ENCODE measurements at regions not wholly inside any gene's neighbourhood (a gene's known extent, or its start where the extent isn't known, plus 50 kb on each side); places are given as distances from the start of the nearest gene placed in this dataset.

DNA sequence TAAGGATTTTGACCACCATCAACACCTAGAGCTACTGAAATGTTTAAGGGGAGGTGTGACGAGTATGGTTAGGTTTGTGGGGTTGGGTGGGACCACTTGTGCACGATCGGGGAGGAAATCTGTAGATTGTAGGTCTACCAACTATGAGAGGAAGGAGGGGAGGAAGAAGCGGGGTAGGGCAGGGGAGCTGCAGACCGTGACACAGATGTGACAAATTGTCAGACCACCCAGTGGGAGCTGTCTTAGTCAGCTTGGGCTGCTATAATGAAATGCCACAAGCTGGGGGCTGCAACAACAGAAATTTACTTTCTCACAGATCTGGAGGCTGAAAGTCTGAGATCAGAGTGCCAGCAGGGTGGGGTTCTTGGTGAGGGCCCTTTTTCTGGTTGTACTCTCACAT, 62.2 kb upstream of the ARGLU1 start:
- Histone ChIP-seq H3K4me3 (no peak overlapping the region), H3K27ac (ENCODE audit: extremely low read depth, low read depth, low read length) (no peak overlapping the region), H3K9me1 (ENCODE audit: control insufficient read depth, insufficient read depth, low read length) (no peaks in the 10 kb centered on the region), H3K4me2 (ENCODE audit: insufficient read depth, low read length) (no peak overlapping the region), H3K9me3 (replicated peaks; ENCODE audit: control insufficient read depth, insufficient read depth, low read depth, low read length) (no peaks in the 10 kb centered on the region), H3K79me2 (ENCODE audit: control insufficient read depth, insufficient read depth, low read length) (no peaks in the 10 kb centered on the region), H3K9ac (ENCODE audit: insufficient read depth in 1 of 2, low read depth in 2 of 2, low read length in 2 of 2) (no peak overlapping the region), H4K20me1 (replicated peaks; ENCODE audit: control insufficient read depth, insufficient read depth, low read length) (no peaks in the 10 kb centered on the region), H3K36me3 (ENCODE audit: control insufficient read depth, insufficient read depth, low read length) (no peaks in the 10 kb centered on the region), H3K4me1 (replicated peaks in 1 of 2; ENCODE audit: control insufficient read depth in 2 of 2, insufficient read depth in 2 of 2, low read length in 2 of 2) (no peaks in the 10 kb centered on the region), H2AFZ (ENCODE audit: low read depth, low read length) (no peak overlapping the region), H3K27me3 (ENCODE audit: control insufficient read depth in 2 of 2, insufficient read depth in 2 of 2, low read length in 2 of 2) (no peaks in the 10 kb centered on the region)
- in situ Hi-C loops (cut with MboI) = no loop called here
- no CpG with 5 or more reads among the region's 5 CpGs for WGBS (ENCODE audit: insufficient coverage, low coverage, missing lambda C conversion rate)
- ChIA-PET POLR2A (no interaction called here), CTCF (ENCODE audit: low intra/inter-chr PET ratio) (no interaction called here)
- DNase-seq (ENCODE audit: extremely low read depth in 1 of 4, low spot score in 3 of 4) (no peak), FAIRE-seq (no peak), ATAC-seq (no peak)
- TF ChIP-seq HDAC6 (IDR thresholded peaks at IDR 0.05; ENCODE audit: low read depth, low read length) (no peak), TGIF2 (CRISPR knock-in tag; IDR thresholded peaks at IDR 0.05) (no peak), SIN3A (IDR thresholded peaks at IDR 0.05; ENCODE audit: borderline replicate concordance in 2 of 2, control insufficient read depth in 1 of 2, low read depth in 2 of 2, low read length in 2 of 2) (no peak)
- TF ChIP-seq, protein P1, sequence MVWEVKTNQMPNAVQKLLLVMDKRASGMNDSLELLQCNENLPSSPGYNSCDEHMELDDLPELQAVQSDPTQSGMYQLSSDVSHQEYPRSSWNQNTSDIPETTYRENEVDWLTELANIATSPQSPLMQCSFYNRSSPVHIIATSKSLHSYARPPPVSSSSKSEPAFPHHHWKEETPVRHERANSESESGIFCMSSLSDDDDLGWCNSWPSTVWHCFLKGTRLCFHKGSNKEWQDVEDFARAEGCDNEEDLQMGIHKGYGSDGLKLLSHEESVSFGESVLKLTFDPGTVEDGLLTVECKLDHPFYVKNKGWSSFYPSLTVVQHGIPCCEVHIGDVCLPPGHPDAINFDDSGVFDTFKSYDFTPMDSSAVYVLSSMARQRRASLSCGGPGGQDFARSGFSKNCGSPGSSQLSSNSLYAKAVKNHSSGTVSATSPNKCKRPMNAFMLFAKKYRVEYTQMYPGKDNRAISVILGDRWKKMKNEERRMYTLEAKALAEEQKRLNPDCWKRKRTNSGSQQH (CRISPR knock-in tag; IDR thresholded peaks at IDR 0.05) = no peak
- TF ChIP-seq, protein P2, sequence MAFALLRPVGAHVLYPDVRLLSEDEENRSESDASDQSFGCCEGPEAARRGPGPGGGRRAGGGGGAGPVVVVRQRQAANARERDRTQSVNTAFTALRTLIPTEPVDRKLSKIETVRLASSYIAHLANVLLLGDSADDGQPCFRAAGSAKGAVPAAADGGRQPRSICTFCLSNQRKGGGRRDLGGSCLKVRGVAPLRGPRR (CRISPR knock-in tag; IDR thresholded peaks at IDR 0.05) = no peak
- no TSS peak for BruUV-seq (replicated peaks)
- intact Hi-C loops (cut with micrococcal nuclease) = no loop called here

Data from K562 (cell line).